ENCODE measurements at regions not wholly inside any gene's neighbourhood (a gene's known extent, or its start where the extent isn't known, plus 50 kb on each side); places are given as distances from the start of the nearest gene placed in this dataset.
"Not testable (repeated sequence)": the region's sequence is repeated elsewhere in the genome, so short reads cannot be mapped to it uniquely, and the experiment has no call there.

- no peak for DNase-seq (ENCODE audit: insufficient read length, low spot score)
- no peak for TF ChIP-seq POLR2A (IDR thresholded peaks at IDR 0.05; ENCODE audit: low read depth, low read length)
- peak; percentile 60 for FAIRE-seq
These were observed 151.7 kb upstream of the ELL2 start for GRCh38 chr5:96113170-96113939.

- TF ChIP-seq POLR2A (IDR thresholded peaks at IDR 0.05; ENCODE audit: low read depth, low read length): no peak
- FAIRE-seq (peak; percentile 48), DNase-seq (ENCODE audit: insufficient read length, low spot score) (no peak)
These were observed 151.1 kb upstream of the ELL2 start for GRCh38 chr5:96112703-96113102.

GRCh38 chr5:96112123-96112670 is 150.5 kb upstream of the ELL2 start:
- FAIRE-seq (no peak), DNase-seq (ENCODE audit: insufficient read length, low spot score) (peak; percentile 15)
- no peak for TF ChIP-seq POLR2A (IDR thresholded peaks at IDR 0.05; ENCODE audit: low read depth, low read length)

DNA sequence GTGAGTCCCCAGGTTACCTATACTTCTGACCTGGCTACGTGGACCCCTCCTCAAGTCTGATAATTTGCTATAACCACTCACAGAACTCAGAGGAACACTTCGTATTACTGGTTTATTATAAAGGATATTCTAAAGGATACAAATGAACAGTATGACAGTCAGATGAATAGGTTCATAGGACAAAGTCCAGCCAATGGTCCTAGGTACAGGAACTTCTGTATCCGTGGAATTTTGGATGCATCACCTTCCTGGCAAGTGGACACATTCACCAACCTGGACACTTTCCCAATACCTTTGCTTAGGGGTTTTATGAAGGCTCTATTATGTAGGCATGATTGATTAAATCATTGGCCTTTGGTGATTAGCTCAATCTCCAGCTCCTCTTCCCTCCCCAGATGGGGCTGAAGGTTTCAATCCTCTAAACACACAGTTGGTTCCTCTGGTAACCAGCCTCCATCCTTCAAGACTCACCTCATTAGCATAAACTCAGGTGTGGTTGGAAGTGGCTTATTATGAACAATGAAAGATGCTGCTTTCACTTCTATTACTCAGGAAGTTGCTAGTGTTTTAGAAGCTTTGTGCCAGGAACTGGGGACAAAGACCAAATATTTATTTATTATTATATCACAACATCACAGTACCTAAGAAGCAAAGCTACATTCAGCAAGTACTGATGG is 149.6 kb upstream of the ELL2 start:
- no peak for TF ChIP-seq POLR2A (IDR thresholded peaks at IDR 0.05; ENCODE audit: low read depth, low read length)
- peak; percentile 43 for FAIRE-seq
- no peak for DNase-seq (ENCODE audit: insufficient read length, low spot score)

GRCh38 chr5:96110300-96110699 is 148.6 kb upstream of the ELL2 start:
- DNase-seq (ENCODE audit: insufficient read length, low spot score) (no peak), FAIRE-seq (no peak)
- TF ChIP-seq POLR2A (IDR thresholded peaks at IDR 0.05; ENCODE audit: low read depth, low read length): no peak

DNA sequence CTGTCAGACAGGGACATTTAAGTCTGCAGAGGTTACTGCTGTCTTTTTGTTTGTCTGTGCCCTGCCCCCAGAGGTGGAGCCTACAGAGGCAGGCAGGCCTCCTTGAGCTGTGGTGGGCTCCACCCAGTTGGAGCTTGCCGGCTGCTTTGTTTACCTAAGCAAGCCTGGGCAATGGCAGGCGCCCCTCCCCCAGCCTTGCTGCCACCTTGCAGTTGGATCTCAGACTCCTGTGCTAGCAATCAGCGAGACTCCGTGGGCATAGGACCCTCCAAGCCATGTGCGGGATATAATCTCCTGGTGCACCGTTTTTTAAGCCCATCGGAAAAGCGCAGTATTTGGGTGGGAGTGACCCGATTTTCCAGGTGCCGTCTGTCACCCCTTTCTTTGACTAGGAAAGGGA is 147.0 kb upstream of the ELL2 start:
- FAIRE-seq; DNase-seq (ENCODE audit: insufficient read length, low spot score): not testable (repeated sequence)

DNA sequence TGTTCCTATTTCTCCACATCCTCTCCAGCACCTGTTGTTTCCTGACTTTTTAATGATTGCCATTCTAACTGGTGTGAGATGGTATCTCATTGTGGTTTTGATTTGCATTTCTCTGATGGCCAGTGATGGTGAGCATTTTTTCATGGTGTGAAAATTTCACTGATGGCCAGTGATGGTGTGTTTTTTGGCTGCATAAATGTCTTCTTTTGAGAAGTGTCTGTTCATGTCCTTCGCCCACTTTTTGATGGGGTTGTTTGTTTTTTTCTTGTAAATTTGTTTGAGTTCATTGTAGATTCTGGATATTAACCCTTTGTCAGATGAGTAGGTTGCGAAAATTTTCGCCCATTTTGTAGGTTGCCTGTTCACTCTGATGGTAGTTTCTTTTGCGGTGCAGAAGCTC is 142.2 kb upstream of the ELL2 start:
- FAIRE-seq: not testable (repeated sequence)

GRCh38 chr5:96101358-96102089 is 139.9 kb upstream of the ELL2 start:
- no peak for FAIRE-seq
- TF ChIP-seq POLR2A (IDR thresholded peaks at IDR 0.05; ENCODE audit: low read depth, low read length): no peak
- no peak for DNase-seq (ENCODE audit: insufficient read length, low spot score)

More for the DNA sequence above, 142.2 kb upstream of the ELL2 start:
- not testable (repeated sequence) for DNase-seq (ENCODE audit: insufficient read length, low spot score)

- not testable (repeated sequence) for FAIRE-seq; DNase-seq (ENCODE audit: insufficient read length, low spot score)
These were observed 135.8 kb upstream of the ELL2 start for GRCh38 chr5:96097488-96097887.

DNA sequence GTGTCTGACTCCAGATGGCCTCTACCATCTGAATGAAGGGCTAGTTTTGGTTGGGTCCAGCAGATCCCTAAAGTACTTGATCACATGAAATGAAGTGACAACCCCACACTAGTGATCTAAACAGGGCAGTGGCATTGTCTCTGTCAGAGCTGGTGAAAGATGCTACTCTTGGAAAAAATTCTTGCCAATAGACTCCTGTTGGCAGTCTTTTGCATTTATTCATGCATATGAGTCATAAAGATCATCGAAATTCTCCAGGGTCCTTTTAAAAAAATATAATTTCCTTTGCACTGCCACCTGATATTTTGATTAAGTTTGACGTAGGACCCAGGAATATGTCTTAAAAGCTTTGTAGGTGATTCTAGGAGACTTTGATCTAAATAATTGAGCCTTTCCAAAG is 135.1 kb upstream of the ELL2 start:
- DNase-seq (ENCODE audit: insufficient read length, low spot score) (no peak), FAIRE-seq (peak; percentile 23)
- no peak for TF ChIP-seq POLR2A (IDR thresholded peaks at IDR 0.05; ENCODE audit: low read depth, low read length)

DNA sequence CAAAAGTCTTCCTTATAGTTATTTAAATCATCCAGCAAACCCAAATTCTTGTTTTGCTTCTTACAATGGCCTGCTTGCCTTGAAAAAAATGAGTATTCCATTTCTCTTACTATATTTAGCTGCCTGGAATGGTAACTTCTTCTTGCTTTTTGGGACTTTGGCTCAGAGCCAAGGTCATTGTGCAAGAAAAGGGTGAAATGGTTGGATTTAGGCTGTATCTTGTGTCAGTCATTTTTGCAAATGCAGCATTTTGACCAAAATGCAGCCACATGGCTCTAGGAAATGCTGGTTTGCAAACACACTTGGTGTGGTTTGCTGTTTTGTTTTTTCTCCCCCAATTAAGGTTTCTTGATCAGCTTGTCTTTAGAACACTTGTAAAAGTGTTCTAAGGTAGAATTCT is 133.3 kb upstream of the ELL2 start:
- no peak for DNase-seq (ENCODE audit: insufficient read length, low spot score)
- FAIRE-seq: no peak
- TF ChIP-seq POLR2A (IDR thresholded peaks at IDR 0.05; ENCODE audit: low read depth, low read length): no peak

GRCh38 chr5:96093890-96094381 is 132.3 kb upstream of the ELL2 start:
- no peak for TF ChIP-seq POLR2A (IDR thresholded peaks at IDR 0.05; ENCODE audit: low read depth, low read length)
- peak; percentile 32 for DNase-seq (ENCODE audit: insufficient read length, low spot score)
- peak; percentile 62 for FAIRE-seq

GRCh38 chr5:96093340-96093739 is 131.7 kb upstream of the ELL2 start:
- DNase-seq (ENCODE audit: insufficient read length, low spot score) (no peak), FAIRE-seq (no peak)
- no peak for TF ChIP-seq POLR2A (IDR thresholded peaks at IDR 0.05; ENCODE audit: low read depth, low read length)

- FAIRE-seq (no peak), DNase-seq (ENCODE audit: insufficient read length, low spot score) (no peak)
- TF ChIP-seq POLR2A (IDR thresholded peaks at IDR 0.05; ENCODE audit: low read depth, low read length): no peak
These were observed 130.2 kb upstream of the ELL2 start for GRCh38 chr5:96091874-96092273.
